Amygdala (tissue), 56 donors: ENCODE measurements at regions not wholly inside any gene's neighbourhood (a gene's known extent, or its start where the extent isn't known, plus 50 kb on each side); places are given as distances from the start of the nearest gene placed in this dataset.

Experiments used
- DNase-seq, 56 donors: peaks; one replicate each; lab custom pipeline; 2025; lab: John Stamatoyannopoulos, UW

DNA sequence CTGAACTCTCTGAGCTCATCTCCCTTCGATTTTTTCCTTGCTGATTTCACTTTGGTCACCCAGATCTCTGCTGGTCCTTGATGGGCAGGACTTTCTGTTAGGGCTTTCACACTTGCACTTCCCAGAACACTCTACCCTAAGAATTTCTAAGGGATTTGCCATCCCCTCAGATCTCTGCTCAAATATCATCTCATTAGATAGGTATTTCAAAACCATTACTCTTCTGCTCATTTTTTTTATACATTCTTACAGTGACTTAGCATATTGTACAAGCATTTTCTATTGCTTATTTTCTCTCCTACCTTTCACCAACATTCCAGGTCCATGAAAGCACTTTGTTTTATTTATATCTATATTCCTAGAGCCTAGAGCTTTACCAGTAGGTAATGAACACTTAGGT, 913.3 kb downstream of the PDHA2 start:
- no peak for DNase-seq

DNA sequence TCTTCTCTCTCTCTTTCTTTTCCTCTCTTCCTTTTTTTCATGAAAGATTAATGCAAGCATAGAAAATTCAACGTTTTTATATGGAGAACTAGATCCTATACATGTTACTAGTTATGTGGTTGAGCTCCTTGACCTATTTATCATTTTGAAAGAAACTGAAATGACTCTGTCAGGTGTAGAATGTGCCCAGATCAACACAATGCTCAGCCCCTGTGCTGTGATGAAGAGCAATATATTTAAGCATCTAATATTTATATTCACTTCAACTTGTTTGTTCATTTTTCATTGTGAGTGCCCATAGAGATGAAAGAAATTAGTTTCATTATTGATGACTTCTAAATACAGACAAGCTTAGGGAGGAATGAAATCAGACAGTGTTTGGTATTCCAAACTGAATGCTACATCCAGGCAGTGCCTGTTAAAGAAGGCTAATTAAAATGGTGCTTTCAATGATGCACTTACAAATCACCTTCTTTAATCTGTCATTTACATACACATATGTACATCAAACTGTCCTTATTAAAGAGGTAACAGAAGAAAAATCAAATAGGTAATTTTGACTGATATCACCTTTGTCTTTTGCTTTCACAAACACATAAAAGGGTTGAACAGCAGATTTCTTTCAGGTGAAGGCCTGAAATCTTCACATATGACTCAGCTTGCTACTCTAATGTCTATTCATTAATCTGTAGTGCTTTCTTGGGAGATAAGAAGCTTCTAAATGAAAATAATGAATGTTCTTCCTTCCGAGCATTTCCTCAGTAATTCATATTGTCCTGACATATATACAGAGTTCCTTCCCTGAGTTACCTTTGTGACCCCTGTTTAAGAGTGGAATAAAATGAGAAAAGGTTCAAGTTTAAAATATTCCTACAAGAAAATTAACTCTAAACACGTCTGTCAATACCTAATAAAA, 915.9 kb downstream of the PDHA2 start:
- no peak for DNase-seq

DNA sequence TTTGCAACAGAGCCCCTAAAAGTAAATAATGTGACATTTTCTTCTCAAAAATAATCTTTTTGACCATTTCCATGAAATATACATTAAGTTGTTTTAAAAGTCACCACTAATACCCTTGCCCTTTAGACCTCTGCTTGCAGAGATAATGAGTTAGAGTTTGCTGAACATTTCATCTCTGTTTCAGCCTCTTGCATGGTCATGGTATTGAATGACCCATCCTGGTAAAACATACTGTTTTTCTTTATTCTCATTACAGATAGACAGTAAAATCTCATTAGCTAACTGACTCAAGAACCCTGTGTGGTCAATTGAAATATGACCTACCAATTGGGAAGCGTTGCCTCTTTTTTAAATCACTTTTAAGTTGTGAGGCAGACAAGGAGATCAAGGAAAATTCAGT, 916.7 kb downstream of the PDHA2 start:
- DNase-seq = no peak

DNA sequence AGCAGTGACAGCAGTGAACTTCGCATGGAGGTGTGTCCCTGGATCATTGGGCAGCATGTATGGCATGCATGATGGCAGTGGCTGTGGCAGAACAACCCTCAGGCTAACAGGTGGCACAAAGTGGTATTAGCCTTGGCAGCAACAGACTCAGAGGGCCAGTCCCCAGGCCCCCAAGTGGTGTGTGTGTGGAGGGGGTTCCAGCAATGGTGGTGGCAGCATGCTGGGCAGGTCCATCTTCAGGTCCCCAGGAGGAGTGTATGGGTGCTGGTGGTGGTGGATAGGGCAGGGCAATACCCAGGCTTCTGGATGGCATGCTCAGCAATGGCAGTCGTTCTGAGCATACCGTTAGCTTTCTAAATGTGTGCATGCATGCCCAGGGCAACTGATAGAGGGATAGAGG, 923.7 kb downstream of the PDHA2 start:
- DNase-seq = no peak

DNA sequence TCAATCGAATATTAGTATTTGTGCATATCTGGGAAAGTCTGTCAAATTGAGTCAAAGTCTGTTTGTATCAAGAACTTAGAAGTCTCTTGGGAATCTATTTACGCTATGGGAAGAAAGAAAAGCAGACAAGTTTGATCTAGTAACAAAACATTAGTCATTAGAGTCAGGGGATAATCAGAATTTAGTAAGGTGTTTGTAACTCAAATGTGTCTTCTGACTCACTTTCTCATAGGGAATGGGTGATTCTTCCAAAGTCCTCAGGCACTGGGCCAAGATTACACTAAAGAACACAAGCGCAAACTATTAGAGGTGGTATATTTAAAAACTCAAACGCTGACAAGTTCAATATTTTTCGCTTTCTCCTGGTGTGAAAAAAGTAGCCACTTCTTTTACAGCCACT, 926.5 kb downstream of the PDHA2 start:
- no peak for DNase-seq

DNA sequence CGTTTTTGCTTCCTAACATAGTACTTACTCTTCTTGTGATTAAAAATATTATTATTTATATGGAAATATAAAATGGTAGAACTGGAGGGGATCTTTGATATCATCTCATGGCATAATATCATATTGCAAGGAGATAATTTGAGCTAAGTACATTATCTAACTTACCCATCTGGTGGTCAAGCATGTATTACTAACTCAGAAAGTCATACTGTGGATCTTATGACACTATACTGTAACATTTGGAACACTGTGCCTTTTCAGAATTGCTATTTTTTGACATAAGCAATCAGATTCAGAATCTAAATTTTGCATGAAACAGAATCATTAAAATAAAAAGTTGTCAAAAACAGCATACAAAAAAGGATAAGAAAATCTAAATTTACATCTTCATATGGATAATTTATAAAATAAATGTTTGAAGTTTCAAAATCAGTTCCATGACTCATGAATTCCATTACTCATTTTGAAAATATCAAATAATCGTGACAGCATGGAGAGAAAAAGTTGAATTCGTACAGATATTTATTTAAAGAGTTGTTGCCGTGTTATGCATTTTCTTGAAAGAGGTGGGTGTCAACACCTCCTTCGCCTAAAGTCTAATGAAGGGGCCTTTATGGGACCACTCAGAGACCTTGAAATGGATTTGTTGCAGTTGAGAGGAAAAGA, 928.1 kb downstream of the PDHA2 start:
- no peak for DNase-seq

DNA sequence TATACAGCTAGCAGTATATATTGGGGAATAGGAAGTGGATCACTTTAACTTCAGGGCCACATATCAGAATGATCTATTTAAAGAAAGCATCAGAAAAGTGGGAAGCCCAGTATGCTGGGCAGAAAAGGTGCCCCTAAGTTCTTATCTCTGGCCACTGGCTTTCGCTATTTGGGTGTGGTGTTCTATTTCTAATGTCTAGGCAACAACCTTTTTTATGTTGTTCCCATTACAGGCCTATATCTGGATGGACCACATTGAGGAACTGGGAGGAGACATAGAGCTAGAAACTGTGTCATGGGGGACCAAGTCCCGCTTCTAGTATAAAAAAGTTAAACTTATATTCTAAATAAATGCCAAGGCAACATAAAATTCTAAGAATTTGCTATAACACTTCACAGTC, 935.6 kb downstream of the PDHA2 start:
- no peak for DNase-seq

DNA sequence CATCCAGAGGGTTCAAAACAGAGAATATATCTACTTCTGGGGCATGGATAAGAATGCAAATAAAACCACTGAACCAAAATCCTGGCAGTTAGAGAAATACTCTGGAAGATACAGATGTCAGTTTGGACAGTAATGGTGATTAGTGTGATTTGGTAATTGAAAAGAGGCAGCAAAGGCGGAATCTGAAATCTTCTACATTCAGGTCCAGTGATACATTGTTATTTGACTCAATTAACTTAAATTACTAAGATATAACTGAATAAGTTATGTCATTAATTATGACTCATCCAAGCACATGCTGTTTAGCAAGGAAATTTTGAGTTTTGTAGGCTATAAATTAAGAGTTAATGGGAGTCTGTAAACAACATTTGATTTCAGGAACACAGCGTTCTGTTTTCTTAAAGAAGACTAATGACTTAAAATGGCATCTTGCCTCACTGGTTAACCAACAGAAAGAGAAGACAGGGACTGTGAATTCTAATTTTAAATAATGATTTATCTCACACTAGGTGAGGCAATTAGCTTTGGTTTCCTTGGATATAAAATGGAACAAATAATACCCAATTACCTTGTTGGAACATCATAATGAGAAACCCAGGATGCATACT, 937.1 kb downstream of the PDHA2 start:
- no peak for DNase-seq

DNA sequence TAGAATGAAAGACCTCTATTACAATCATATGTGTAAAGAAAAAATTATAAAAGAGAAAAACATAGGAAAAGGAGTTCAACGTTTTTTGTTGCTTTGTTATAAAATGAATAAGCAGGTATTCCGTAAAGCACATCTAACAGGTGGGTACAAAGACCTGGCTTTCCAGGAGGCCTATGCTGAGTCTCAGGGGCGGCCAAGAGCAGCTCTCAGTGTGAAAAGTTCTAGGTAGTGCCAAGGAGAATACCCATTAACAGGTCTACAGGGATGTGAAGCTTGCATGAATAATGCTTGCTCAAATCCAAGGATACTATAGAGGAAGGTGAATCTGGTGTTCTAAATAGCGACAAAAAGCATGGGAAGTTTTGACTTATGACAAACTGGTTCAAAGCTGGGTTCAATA, 944.4 kb downstream of the PDHA2 start:
- no peak for DNase-seq

DNA sequence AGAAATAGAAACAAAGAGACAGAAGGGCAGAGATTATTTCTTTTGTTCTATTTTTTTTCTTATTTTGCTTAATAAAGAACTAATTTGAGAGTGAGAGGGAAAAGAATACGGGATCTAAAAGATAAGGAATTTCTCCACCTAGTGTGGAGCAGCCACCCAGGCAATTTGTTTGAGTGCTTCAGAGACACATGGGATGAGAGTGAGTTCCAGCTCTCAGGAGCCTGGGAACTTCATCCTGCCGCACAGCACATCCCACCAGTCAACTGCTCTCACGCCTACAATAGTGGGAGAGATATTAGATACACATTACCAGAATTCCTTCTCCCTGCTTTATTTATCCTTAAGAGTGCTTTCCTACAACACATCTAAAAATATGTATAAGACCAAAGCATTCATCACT, 946.4 kb downstream of the PDHA2 start:
- peak in 7 of 56 donors; percentile 1 to 37 (median 4) for DNase-seq

DNA sequence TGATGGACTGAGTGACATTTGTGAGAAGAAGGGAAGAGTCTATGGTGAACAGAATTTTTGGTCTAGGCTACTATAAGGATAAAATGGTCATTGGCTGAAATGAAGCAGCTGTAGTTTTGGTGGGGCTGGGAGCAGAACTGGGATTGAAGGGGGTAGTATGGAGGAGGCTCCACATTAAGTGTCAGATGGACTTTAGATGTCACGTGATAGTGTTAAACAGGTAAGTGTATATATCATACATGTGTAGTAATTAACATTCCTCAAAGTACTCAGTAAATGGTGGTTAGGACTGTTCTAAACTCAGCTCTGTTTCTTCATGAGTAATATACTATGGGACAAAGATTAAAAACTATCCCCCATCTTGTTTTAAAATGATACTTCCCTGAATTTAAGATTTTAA, 947.9 kb downstream of the PDHA2 start:
- no peak for DNase-seq

DNA sequence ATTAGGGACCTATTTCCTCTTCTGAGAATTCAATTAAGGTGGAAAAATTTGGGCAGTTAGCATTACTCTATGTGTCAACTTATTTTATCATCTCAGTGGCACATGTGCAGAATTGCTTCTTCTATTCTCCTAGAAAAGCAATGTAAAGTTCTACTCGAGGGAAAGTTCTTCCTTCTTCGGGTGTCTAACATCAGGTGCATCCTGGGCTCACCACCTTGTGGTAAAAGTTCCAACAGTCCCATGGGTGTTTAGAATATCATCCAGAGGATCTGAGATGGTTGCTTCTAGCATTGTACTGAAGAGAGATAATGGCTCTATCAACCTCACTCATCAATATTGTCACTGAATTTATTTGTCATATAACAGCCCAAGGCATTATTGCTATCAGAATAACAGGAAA, 969.7 kb downstream of the PDHA2 start:
- DNase-seq = no peak

DNA sequence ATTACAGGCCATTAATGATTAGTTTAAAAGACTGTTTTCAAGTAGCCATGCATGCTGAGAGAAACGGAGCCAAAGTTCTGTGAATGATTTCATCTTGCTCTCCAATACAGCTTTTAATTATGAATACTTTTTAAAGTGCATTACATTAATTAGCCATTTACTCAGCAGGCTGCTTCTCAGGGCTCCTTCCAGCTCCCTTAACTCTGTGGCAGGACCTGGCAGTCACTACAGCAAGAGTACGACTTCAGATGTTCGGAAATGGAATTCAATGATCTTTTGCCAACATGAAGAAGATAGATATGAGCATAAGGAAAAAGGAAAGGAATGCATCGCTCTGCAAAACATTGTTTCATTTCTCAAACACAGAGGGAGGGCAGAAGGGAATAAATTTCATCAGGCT, 987.2 kb downstream of the PDHA2 start:
- DNase-seq = peak in 1 of 56 donors; percentile 0

DNA sequence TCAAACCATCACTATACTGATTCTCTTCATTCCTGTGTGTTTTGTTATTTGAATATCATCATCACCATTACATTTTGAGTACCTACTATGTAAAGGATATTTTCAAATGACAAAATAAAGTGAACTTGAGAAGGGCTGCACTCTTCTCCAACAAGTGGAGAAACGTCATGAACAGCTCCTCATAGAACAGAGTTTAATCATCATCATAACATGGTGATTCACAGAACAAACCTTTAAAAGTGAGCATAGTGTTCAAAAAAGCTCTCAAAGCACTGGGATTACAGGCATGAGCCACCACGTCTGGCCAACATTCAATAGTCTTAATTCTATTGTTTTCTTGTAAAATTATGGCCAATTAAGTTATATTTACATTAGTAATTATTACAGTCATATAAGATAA, 993.9 kb downstream of the PDHA2 start:
- DNase-seq = no peak

DNA sequence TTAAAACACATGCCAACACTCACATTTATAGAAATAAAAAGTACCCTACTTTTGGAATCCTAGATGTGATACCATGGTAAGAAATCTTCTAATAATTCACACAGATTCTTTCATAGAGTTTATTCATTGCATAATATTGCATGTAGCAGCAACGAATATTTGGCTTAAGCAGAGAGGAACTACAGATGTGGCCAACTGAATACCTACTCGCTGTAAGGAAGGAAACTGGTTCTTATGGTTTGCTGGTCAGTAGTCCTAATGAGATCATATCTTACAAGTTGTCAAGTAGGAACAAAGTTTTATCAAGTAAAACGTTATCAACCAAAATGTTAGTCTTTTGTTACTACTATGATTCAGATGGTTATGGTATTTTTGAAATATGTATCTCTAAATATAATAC, 996.1 kb downstream of the PDHA2 start:
- DNase-seq = no peak

DNA sequence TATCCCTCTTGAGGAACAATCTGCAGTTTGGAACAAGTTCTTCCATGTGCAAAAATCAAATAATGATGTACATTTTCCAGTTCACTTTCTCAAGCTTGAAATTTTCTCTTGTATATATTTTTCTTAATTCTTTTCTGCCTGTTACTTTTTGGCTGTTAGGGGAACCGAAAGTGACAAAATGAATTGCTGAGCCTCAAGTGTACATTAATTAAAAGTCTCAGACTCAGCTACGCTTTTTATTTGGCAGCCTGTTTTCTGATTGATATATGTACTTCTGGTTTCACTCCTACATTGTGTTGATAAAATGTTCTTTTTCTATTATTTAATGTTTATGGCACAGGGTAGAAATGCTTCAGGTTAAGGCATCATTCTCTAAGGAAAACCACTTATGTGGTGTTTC, 999.5 kb downstream of the PDHA2 start:
- DNase-seq = no peak

DNA sequence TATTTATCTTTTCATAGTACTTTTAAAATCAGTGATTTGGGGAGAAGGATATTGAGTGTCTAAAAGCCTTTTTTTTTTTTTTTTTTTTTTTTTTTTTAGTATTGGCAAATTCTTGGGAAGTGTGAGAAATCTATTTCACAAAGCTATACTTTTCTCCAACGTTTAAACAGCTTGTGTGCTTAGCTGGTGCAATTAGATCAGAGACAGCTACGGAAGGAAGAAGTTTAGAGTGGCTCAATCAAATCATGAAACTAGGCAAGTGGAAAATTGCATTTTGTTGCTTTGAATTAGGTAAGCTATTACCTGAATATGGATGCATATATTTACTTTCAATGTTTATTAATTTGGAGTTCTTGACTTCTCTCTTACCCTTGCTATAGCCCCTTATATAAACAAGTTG, 1001.9 kb downstream of the PDHA2 start:
- DNase-seq = no peak

DNA sequence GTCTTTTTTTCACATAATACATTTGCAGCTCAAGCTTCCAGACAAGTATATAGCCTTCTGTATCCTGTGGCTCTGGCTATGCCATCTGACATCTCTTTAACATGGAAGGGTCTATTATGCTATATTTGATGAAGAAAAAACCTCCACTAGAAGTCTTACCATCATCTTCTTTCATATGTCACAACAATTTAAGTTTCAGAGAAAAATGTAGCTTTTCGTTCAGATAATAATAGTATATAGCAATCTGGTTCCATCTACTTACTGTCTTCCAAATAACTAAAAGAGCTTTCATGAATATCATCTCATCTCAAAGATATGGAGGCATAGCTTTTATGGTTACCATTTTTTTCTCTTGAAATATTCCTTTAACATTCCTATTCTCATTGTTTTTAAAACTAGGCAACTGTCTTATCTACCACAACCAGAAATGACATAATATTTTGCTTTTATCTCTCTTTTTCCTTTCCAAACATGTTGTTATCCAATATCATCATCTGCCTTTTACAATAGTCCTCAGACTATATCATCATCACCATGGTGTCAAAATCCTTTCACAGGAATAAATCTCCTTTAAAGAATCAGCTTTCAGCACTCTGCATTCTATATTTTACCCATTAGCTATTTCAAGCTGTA, 1005.1 kb downstream of the PDHA2 start:
- no peak for DNase-seq

DNA sequence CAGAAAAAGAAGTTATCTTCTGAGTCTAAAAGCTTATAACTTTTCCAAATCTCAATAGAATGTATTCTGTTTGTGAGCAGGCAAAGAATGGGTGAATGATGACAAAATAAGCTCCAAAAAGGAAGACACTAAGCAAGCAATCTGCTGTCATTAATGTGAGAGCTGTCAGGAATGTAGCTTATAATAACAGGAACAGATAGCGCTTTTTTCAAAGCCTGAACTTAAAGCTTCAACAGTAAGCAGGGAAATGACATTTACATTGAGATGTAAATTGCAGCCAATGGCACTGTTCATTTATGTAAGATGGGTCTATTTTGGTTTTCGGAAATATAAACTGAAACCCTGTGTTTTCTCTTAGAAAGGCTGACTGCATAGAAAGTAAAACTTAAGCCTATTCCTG, 1005.9 kb downstream of the PDHA2 start:
- no peak for DNase-seq

DNA sequence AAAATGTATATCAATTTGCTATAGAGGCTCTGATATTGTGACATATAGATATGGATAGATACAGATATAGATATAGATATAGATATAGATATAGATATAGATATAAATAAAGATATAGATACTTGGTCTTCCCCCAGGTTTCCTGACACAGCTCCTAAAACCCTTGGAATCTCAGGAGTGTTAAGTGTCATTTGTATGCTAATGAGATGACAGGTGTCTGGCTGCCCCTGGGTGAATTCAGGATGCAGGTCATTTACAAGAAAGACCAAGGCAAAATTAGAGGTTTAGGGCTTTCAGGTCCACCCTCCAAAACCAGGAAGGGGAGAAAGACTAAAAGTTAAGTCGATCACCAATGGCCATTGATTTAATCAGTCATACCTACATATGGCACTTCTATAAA, 1034.8 kb downstream of the PDHA2 start:
- no peak for DNase-seq

DNA sequence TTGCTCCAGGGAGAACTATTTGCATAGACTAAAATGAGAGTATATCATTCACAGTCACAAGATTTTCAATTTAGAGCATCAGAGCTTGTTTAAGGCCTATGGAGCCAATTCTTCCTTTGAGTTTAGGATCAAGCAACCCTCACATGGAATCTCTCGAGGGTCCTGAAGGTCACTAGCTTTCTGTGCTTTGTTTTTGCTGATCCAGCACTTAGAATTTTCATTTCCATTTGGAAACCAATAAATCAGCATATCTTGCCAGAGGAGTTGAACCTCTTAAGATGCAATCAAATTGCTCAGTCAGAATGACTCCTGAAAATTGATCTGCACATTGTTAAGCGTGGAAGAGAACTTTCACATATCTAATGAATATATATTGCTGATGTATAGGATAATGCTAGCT, 1039.6 kb downstream of the PDHA2 start:
- DNase-seq = no peak
